SK-N-MC (cell line): ENCODE measurements at regions not wholly inside any gene's neighbourhood (a gene's known extent, or its start where the extent isn't known, plus 50 kb on each side); places are given as distances from the start of the nearest gene placed in this dataset.

Experiments
- EZH2 ChIP-seq: fragments of 200-600 bp; sonication (generic); IDR thresholded peaks from one replicate; pipeline ENCODE4 v1.6.1; 2017; ENCODE audit warnings: antibody characterized with exemption
- POLR2AphosphoS5 ChIP-seq: IDR thresholded peaks from 2 replicates; pipeline ENCODE4 v1.6.1; 2012; ENCODE audit warnings: mild to moderate bottlenecking, low read depth, low read length, borderline replicate concordance

DNA sequence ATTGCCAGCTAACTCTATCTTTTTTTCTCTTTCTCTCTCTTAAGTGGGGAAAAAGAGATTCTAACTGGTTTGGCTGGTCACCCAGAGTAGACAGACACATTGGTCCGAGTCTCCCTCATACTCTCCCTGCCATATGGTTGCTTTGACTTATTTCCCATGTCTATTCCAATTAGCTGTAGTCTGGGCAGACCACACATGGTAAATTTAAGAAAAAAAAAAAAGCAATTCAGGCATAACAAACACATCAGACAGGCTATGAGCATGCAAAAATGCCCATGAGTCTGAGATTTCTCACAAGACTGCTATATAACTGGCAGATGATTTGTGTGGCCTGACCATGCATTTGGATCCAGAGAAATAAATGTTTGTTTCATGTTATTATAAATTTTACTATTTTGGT is 110.2 kb upstream of the FGF10 start:
- TF ChIP-seq EZH2, result no peak
- TF ChIP-seq POLR2AphosphoS5, result no peak
